Breast epithelium (tissue), 4 donors: ENCODE measurements at regions not wholly inside any gene's neighbourhood (a gene's known extent, or its start where the extent isn't known, plus 50 kb on each side); places are given as distances from the start of the nearest gene placed in this dataset.

ENCODE experiments used
- DNase-seq, 2 donors: peaks; one replicate each; pipeline ENCODE4 v3.0.0-alpha.2; 2019; ENCODE audit warnings: low spot score in 2 of 2
- H3K27ac ChIP-seq, 2 donors: fragments of 200-600 bp; sonication (generic) in 1 of 2; one replicate each; pipeline ENCODE4 v1.5.1; 2016 to 2019; ENCODE audit warnings: mild to moderate bottlenecking in 1 of 2
- H3K27me3 ChIP-seq, 2 donors: fragments of 200-600 bp; sonication (generic) in 1 of 2; one replicate each; pipeline versions ENCODE4 v1.5.1 to v1.6.0; 2017 to 2019; ENCODE audit warnings: control low read depth in 1 of 2, mild to moderate bottlenecking in 1 of 2
- H3K36me3 ChIP-seq: fragments of 200-600 bp; one replicate; pipeline ENCODE4 v1.5.1; 2019
- H3K4me1 ChIP-seq, 2 donors: fragments of 200-600 bp; sonication (generic); one replicate each; pipeline ENCODE4 v1.5.1; 2016 to 2019; ENCODE audit warnings: control low read depth in 1 of 2
- H3K4me3 ChIP-seq, 3 donors: fragments of 200-600 bp; sonication (generic); 1 replicate in 2 of 3; 2 replicates in 1 of 3; pipeline ENCODE4 v1.5.1; 2016 to 2019; ENCODE audit warnings: mild to moderate bottlenecking in 3 of 3, moderate library complexity in 2 of 3
- H3K9me3 ChIP-seq, 2 donors: fragments of 200-600 bp; sonication (generic) in 1 of 2; one replicate each; pipeline ENCODE4 v1.5.1; 2016 to 2019; ENCODE audit warnings: control low read depth in 1 of 2
- CTCF ChIP-seq, 3 donors: fragments of 450-650 bp; IDR thresholded peaks; one replicate each; pipeline ENCODE4 v1.5.1; 2016 to 2017; ENCODE audit warnings: antibody characterized with exemption in 3 of 3, mild to moderate bottlenecking in 3 of 3, moderate library complexity in 3 of 3
- POLR2A ChIP-seq: fragments of 450-650 bp; IDR thresholded peaks from one replicate; pipeline ENCODE4 v1.6.1; 2016; ENCODE audit warnings: antibody characterized with exemption, mild to moderate bottlenecking, moderate library complexity
- POLR2AphosphoS5 ChIP-seq, 3 donors: sonication (generic); formaldehyde crosslinking; IDR thresholded peaks; one replicate each; pipeline ENCODE4 v1.6.1; 2017; ENCODE audit warnings: antibody characterized with exemption in 3 of 3
- intact Hi-C: fragments of 100-400 bp; cut with DNase I; formaldehyde crosslinking; loops from one replicate; pipeline ENCODE4 v1.15.1; 2023; ENCODE audit warnings: low total_unique reads

GRCh38 chr6:150525300-150525699, 74.4 kb upstream of the PLEKHG1 start:
- Histone ChIP-seq H3K27ac (no peak overlapping the region), H3K4me1 (no peaks in the 10 kb centered on the region), H3K27me3 (no peaks in the 10 kb centered on the region), H3K9me3 (no peaks in the 10 kb centered on the region), H3K36me3 (no peaks in the 10 kb centered on the region), H3K4me3 (no peak overlapping the region)
- DNase-seq, result no peak
- no peak for TF ChIP-seq CTCF (IDR thresholded peaks at IDR 0.05)
- no peak for TF ChIP-seq POLR2A
- no peak for TF ChIP-seq POLR2AphosphoS5 (IDR thresholded peaks at IDR 0.05)
- intact Hi-C loops, result no loop called here

GRCh38 chr6:150527100-150527499, 72.6 kb upstream of the PLEKHG1 start:
- DNase-seq, result no peak
- H3K36me3 ChIP-seq, result no peaks in the 10 kb centered on the region
- H3K9me3 ChIP-seq, result no peaks in the 10 kb centered on the region
- no peak overlapping the region for H3K4me3 ChIP-seq
- no peaks in the 10 kb centered on the region for H3K4me1 ChIP-seq
- TF ChIP-seq POLR2AphosphoS5 (IDR thresholded peaks at IDR 0.05) (no peak), POLR2A (no peak), CTCF (IDR thresholded peaks at IDR 0.05) (no peak)
- H3K27ac ChIP-seq, result no peak overlapping the region
- no peaks in the 10 kb centered on the region for H3K27me3 ChIP-seq
- intact Hi-C loops, result no loop called here

GRCh38 chr6:150528648-150529285, 70.9 kb upstream of the PLEKHG1 start:
- H3K9me3 ChIP-seq, result no peaks in the 10 kb centered on the region
- peak in 1 of 2 donors; percentile 21 for DNase-seq
- H3K27me3 ChIP-seq, result no peaks in the 10 kb centered on the region
- H3K4me1 ChIP-seq, result no peaks in the 10 kb centered on the region
- H3K36me3 ChIP-seq, result no peaks in the 10 kb centered on the region
- peak overlapping the region; percentile 21 to 44 for H3K27ac ChIP-seq
- TF ChIP-seq CTCF (IDR thresholded peaks at IDR 0.05), result no peak
- TF ChIP-seq POLR2AphosphoS5 (IDR thresholded peaks at IDR 0.05), result no peak
- no peak for TF ChIP-seq POLR2A
- H3K4me3 ChIP-seq, result no peak overlapping the region
- intact Hi-C loops, result no loop called here

GRCh38 chr6:150529646-150530045, 70.0 kb upstream of the PLEKHG1 start:
- no peaks in the 10 kb centered on the region for H3K4me1 ChIP-seq
- DNase-seq, result no peak
- no peaks in the 10 kb centered on the region for H3K27me3 ChIP-seq
- TF ChIP-seq POLR2AphosphoS5 (IDR thresholded peaks at IDR 0.05) (no peak), POLR2A (no peak), CTCF (IDR thresholded peaks at IDR 0.05) (no peak)
- intact Hi-C loops, result no loop called here
- no peak overlapping the region for H3K4me3 ChIP-seq
- no peaks in the 10 kb centered on the region for H3K9me3 ChIP-seq
- no peak overlapping the region for H3K27ac ChIP-seq
- no peaks in the 10 kb centered on the region for H3K36me3 ChIP-seq

GRCh38 chr6:150531957-150532356, 67.7 kb upstream of the PLEKHG1 start:
- Histone ChIP-seq H3K9me3 (no peaks in the 10 kb centered on the region), H3K27me3 (no peaks in the 10 kb centered on the region), H3K4me3 (no peak overlapping the region), H3K27ac (no peak overlapping the region), H3K4me1 (no peaks in the 10 kb centered on the region), H3K36me3 (no peaks in the 10 kb centered on the region)
- intact Hi-C loops, result no loop called here
- TF ChIP-seq POLR2A, result no peak
- TF ChIP-seq POLR2AphosphoS5 (IDR thresholded peaks at IDR 0.05), result no peak
- TF ChIP-seq CTCF (IDR thresholded peaks at IDR 0.05), result no peak
- DNase-seq, result no peak
